IMR-90 (cell line): ENCODE measurements at regions not wholly inside any gene's neighbourhood (a gene's known extent, or its start where the extent isn't known, plus 50 kb on each side); places are given as distances from the start of the nearest gene placed in this dataset.

Source experiments
- TF ChIP-seq, protein P1 (sequence below): fragments of 150-350 bp; IDR thresholded peaks from 2 replicates; pipeline ENCODE4 v1.6.1; 2016; ENCODE audit warnings: low read depth, mild to moderate bottlenecking, low read length, moderate library complexity, borderline replicate concordance
- TF ChIP-seq, protein P2 (sequence below): fragments of 150-350 bp; IDR thresholded peaks from 2 replicates; pipeline ENCODE4 v1.6.1; 2017; ENCODE audit warnings: mild to moderate bottlenecking, antibody characterized with exemption, low read length, low read depth

DNA sequence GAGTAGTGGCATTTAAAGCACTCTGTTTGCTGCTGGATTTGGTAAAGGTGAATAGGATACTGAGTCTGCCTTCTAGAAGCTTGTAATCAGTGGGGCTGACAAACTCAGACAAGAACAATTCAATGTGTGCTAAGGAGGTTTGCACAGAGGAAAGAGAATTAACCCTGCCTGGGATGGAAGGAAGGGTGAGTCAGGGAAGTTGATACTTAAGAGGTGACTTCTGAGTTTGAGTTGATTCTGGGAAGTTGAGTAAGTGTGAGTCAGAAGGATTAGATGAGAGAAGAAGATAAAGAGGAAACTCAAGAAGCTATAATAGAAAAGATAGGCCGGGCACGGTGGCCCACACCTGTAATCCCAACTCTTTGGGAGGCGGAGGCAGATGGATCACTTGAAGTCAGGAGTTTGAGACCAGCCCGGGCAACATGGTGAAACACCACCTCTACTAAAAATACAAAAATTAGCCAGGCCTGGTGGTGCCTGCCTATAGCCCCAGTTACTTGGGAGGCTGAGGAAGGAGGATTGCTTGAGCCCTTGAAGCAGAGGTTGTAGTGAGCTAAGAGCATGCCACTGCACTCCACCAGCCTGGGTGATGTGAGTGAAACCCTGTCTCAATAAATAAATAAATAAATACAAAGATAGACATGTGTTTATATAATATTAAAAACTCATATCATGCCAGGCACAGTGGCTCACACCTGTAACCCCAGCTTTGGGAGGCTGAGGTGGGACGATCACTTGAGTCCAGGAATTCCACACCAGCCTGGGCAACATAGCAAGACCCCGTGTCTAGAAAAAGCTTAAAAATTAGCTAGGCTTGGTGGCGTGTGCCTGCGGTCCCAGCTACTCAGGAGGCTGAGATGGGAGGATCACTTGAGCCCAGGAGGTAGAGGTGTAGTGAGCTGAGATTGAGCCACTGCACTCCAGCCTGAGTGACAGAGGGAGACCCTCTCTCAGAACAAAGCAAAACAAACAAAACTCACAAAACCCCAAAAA lies 126.8 kb upstream of the CPM start (continued):
- TF ChIP-seq, protein P1, sequence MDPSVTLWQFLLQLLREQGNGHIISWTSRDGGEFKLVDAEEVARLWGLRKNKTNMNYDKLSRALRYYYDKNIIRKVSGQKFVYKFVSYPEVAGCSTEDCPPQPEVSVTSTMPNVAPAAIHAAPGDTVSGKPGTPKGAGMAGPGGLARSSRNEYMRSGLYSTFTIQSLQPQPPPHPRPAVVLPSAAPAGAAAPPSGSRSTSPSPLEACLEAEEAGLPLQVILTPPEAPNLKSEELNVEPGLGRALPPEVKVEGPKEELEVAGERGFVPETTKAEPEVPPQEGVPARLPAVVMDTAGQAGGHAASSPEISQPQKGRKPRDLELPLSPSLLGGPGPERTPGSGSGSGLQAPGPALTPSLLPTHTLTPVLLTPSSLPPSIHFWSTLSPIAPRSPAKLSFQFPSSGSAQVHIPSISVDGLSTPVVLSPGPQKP, result no peak
- TF ChIP-seq, protein P2, sequence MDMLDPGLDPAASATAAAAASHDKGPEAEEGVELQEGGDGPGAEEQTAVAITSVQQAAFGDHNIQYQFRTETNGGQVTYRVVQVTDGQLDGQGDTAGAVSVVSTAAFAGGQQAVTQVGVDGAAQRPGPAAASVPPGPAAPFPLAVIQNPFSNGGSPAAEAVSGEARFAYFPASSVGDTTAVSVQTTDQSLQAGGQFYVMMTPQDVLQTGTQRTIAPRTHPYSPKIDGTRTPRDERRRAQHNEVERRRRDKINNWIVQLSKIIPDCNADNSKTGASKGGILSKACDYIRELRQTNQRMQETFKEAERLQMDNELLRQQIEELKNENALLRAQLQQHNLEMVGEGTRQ, result no peak
